Skeletal muscle satellite cell (primary cell): ENCODE measurements at regions not wholly inside any gene's neighbourhood (a gene's known extent, or its start where the extent isn't known, plus 50 kb on each side); places are given as distances from the start of the nearest gene placed in this dataset.

Experiments used
- H3K27me3 ChIP-seq: 2 replicates; pipeline ENCODE4 v1.7.0; 2013; ENCODE audit warnings: low read length; ENCODE audit not compliant: control insufficient read depth, insufficient read depth
- H3K36me3 ChIP-seq: 2 replicates; pipeline ENCODE4 v1.7.0; 2013; ENCODE audit warnings: mild to moderate bottlenecking, control low read depth, low read length; ENCODE audit not compliant: insufficient read depth
- H3K4me1 ChIP-seq: 2 replicates; pipeline ENCODE4 v1.7.0; 2013; ENCODE audit warnings: low read length; ENCODE audit not compliant: control insufficient read depth, insufficient read depth
- H3K4me2 ChIP-seq: 2 replicates; pipeline ENCODE4 v1.7.0; 2013; ENCODE audit warnings: mild to moderate bottlenecking, low read length
- H3K4me3 ChIP-seq: 2 replicates; pipeline ENCODE4 v1.7.0; 2013; ENCODE audit warnings: low read length
- H3K9ac ChIP-seq: 2 replicates; pipeline ENCODE4 v1.7.0; 2013; ENCODE audit warnings: mild to moderate bottlenecking, low read depth, low read length, moderate library complexity
- H3K9me3 ChIP-seq: replicated peaks from 2 replicates; pipeline ENCODE4 v1.7.0; 2013; ENCODE audit warnings: mild to moderate bottlenecking, control low read depth, low read length

- Histone ChIP-seq H3K36me3 (no peaks in the 10 kb centered on the region), H3K9me3 (peaks cover 3% of the 10 kb centered on the region), H3K27me3 (no peaks in the 10 kb centered on the region), H3K9ac (no peak overlapping the region), H3K4me3 (no peak overlapping the region), H3K4me2 (no peak overlapping the region), H3K4me1 (no peaks in the 10 kb centered on the region)
Measured at GRCh38 chr4:89447543-89447942, 139.9 kb upstream of the GPRIN3 start.

DNA sequence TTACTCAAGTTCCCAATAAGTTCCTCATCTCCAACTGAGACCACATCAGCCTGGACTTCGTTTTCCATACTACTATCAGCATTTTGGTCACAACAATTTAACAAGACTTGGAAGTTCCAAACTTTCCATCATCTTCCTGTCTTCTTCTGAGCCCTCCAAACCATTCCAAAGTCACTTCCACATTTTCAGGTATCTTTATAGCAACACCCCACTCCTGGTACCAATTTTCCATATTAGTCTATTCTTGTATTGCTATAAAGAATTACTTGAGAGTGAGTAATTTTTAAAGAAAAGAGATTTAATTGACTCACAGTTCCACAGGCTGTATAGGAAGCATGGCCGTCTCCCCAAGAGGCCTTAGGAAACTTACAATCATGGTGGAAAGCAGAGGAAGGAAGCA is 138.6 kb upstream of the GPRIN3 start:
- no peak overlapping the region for H3K4me2 ChIP-seq
- H3K4me3 ChIP-seq, result no peak overlapping the region
- peaks cover 3% of the 10 kb centered on the region for H3K9me3 ChIP-seq
- no peaks in the 10 kb centered on the region for H3K4me1 ChIP-seq
- no peaks in the 10 kb centered on the region for H3K36me3 ChIP-seq
- no peak overlapping the region for H3K9ac ChIP-seq
- H3K27me3 ChIP-seq, result no peaks in the 10 kb centered on the region

GRCh38 chr4:89439533-89439932 is 131.9 kb upstream of the GPRIN3 start:
- no peak overlapping the region for H3K4me2 ChIP-seq
- H3K9me3 ChIP-seq, result no peaks in the 10 kb centered on the region
- no peaks in the 10 kb centered on the region for H3K36me3 ChIP-seq
- no peaks in the 10 kb centered on the region for H3K4me1 ChIP-seq
- no peak overlapping the region for H3K4me3 ChIP-seq
- no peaks in the 10 kb centered on the region for H3K27me3 ChIP-seq
- H3K9ac ChIP-seq, result no peak overlapping the region

- no peak overlapping the region for H3K4me2 ChIP-seq
- H3K9me3 ChIP-seq, result no peaks in the 10 kb centered on the region
- H3K9ac ChIP-seq, result no peak overlapping the region
- H3K27me3 ChIP-seq, result no peaks in the 10 kb centered on the region
- H3K36me3 ChIP-seq, result no peaks in the 10 kb centered on the region
- H3K4me1 ChIP-seq, result no peaks in the 10 kb centered on the region
- H3K4me3 ChIP-seq, result no peak overlapping the region
Measured at GRCh38 chr4:89438102-89438831, 130.7 kb upstream of the GPRIN3 start.

DNA sequence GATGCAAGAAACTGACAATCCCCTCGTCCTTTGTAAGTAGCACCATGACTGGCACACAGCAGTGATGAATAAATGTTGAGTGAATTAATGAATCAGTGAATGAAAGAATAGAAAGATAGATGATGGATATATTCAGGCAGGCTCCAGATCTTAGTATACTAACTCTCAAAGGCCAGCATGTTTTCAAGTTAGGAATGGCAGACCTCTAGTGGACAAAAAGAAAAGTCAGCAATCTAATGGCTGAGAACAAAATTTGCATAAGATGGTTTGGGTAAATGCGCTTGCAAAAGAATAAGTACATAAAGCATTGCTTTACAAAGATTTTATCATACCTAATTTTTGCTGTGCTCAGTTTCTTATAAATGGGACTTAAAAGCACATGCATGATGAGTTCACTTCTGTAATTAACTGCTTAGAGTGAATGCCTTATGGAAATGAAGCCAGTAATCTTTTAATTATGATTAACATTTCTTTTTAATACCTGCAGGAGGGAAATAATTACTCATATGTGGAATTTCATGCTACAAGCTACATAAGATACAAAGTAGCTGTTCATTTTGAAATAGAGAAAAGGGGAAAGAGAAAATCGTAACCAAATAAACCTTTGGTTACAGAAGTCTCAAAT is 126.9 kb upstream of the GPRIN3 start:
- Histone ChIP-seq H3K27me3 (no peaks in the 10 kb centered on the region), H3K36me3 (no peaks in the 10 kb centered on the region), H3K4me1 (no peaks in the 10 kb centered on the region), H3K9ac (no peak overlapping the region), H3K9me3 (no peaks in the 10 kb centered on the region), H3K4me3 (no peak overlapping the region), H3K4me2 (no peak overlapping the region)

DNA sequence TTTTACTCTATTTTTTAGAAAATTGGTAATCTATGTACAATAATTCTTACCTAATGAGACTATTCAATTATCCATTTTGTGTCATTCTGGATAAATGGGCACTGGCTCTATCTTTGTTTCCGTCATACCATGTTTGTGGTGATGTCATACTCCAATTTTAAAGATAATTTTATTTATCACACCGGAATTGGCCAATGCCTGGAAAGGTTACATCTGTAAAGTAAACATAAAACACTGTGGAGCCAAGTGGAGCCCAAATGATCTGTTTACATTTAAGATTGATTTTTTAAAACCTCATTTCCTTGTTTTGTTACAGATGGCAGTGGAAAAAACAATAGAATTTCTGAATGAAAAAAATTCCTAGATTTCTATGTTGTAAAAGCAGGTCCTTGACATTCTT is 120.2 kb upstream of the GPRIN3 start:
- H3K36me3 ChIP-seq, result no peaks in the 10 kb centered on the region
- H3K9me3 ChIP-seq, result no peaks in the 10 kb centered on the region
- no peaks in the 10 kb centered on the region for H3K4me1 ChIP-seq
- H3K4me2 ChIP-seq, result no peak overlapping the region
- H3K4me3 ChIP-seq, result no peak overlapping the region
- H3K27me3 ChIP-seq, result no peaks in the 10 kb centered on the region
- no peak overlapping the region for H3K9ac ChIP-seq

DNA sequence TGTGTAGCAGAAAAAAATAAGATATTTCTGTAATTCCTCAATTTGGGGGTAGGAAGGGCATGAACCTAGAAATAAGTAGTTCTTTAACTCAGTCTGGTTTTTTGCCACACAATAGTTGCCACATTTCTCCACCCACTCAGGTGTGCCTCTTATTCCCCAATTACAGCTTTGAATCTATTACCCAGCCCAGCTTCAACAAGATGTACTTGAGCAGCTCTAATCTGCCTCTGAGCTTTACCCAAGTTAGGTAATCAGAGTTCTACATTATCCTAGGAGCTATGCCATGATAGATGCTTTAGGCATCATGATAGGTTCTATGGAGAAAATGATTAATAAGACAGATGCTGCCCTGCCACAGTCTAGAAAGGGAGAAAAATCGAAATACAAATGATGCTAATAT is 117.4 kb upstream of the GPRIN3 start:
- no peak overlapping the region for H3K4me2 ChIP-seq
- no peaks in the 10 kb centered on the region for H3K9me3 ChIP-seq
- H3K27me3 ChIP-seq, result no peaks in the 10 kb centered on the region
- H3K4me3 ChIP-seq, result no peak overlapping the region
- H3K4me1 ChIP-seq, result peaks cover 9% of the 10 kb centered on the region
- no peaks in the 10 kb centered on the region for H3K36me3 ChIP-seq
- H3K9ac ChIP-seq, result no peak overlapping the region

DNA sequence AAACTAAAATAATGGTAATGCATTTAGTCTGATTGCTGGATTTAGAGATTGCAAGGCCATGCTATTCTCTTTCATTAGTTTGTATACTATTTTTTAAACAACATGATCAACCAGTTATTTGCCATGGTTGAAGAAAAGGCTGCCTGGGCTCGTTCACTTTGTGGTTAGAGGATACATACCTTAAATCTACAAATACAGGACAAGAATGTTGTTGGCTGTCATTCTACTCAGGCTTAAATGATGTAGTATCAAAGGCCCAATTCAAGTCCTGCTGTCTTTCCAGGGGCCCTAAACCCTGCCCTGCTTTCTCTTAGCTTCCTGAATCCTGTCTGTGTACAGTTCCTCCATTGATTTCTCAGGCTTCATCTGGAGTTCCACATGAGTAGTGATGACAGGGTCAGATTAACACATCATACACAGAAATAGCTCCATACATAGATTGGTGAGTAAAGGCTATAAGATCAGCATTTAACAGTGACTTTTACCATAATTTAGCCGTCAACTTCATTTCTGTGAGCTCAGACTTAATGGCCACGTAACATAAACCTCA is 114.9 kb upstream of the GPRIN3 start:
- no peak overlapping the region for H3K4me3 ChIP-seq
- H3K36me3 ChIP-seq, result no peaks in the 10 kb centered on the region
- H3K9ac ChIP-seq, result no peak overlapping the region
- no peak overlapping the region for H3K4me2 ChIP-seq
- peaks cover 15% of the 10 kb centered on the region for H3K4me1 ChIP-seq
- no peaks in the 10 kb centered on the region for H3K27me3 ChIP-seq
- H3K9me3 ChIP-seq, result no peaks in the 10 kb centered on the region

GRCh38 chr4:89420507-89420906 is 112.9 kb upstream of the GPRIN3 start:
- H3K9me3 ChIP-seq, result no peaks in the 10 kb centered on the region
- H3K4me3 ChIP-seq, result no peak overlapping the region
- no peaks in the 10 kb centered on the region for H3K27me3 ChIP-seq
- H3K4me1 ChIP-seq, result peaks cover 24% of the 10 kb centered on the region
- H3K4me2 ChIP-seq, result no peak overlapping the region
- no peak overlapping the region for H3K9ac ChIP-seq
- H3K36me3 ChIP-seq, result no peaks in the 10 kb centered on the region

- H3K4me1 ChIP-seq, result peaks cover 24% of the 10 kb centered on the region
Measured at GRCh38 chr4:89419111-89419695, 111.6 kb upstream of the GPRIN3 start.

GRCh38 chr4:89416960-89417359 is 109.4 kb upstream of the GPRIN3 start:
- no peak overlapping the region for H3K4me3 ChIP-seq
- H3K27me3 ChIP-seq, result no peaks in the 10 kb centered on the region
- peaks cover 27% of the 10 kb centered on the region for H3K4me1 ChIP-seq
- H3K9me3 ChIP-seq, result no peaks in the 10 kb centered on the region
- no peaks in the 10 kb centered on the region for H3K36me3 ChIP-seq
- no peak overlapping the region for H3K4me2 ChIP-seq
- no peak overlapping the region for H3K9ac ChIP-seq

More at GRCh38 chr4:89419111-89419695, 111.6 kb upstream of the GPRIN3 start:
- no peaks in the 10 kb centered on the region for H3K9me3 ChIP-seq
- no peaks in the 10 kb centered on the region for H3K27me3 ChIP-seq
- no peak overlapping the region for H3K4me2 ChIP-seq
- no peak overlapping the region for H3K9ac ChIP-seq
- H3K4me3 ChIP-seq, result no peak overlapping the region
- H3K36me3 ChIP-seq, result no peaks in the 10 kb centered on the region
